ENCODE measurements at regions not wholly inside any gene's neighbourhood (a gene's known extent, or its start where the extent isn't known, plus 50 kb on each side); places are given as distances from the start of the nearest gene placed in this dataset.
A peak's percentile ranks its signal among the peaks of the same experiment; 100 is the strongest.

GRCh38 chr22:34105461-34106062, 185.3 kb upstream of the LARGE1 start:
- H3K36me3 ChIP-seq (ENCODE audit: control insufficient read depth, insufficient read depth, low read length): no peaks in the 10 kb centered on the region
- peaks cover 30% of the 10 kb centered on the region for H3K27me3 Mint-ChIP-seq (ENCODE audit: insufficient read depth)
- TF ChIP-seq CTCF (conservative IDR thresholded peaks at IDR 0.05): peak; percentile 87
- no peak overlapping the region for H3K27ac ChIP-seq (ENCODE audit: low read depth, low read length)
- no peaks in the 10 kb centered on the region for H3K9me3 ChIP-seq (ENCODE audit: control insufficient read depth, low read length)
- H3K4me1 ChIP-seq (ENCODE audit: control insufficient read depth, insufficient read depth, low read length): no peaks in the 10 kb centered on the region
- H3K36me3 Mint-ChIP-seq (ENCODE audit: low read depth): no peaks in the 10 kb centered on the region
- H3K4me3 Mint-ChIP-seq: no peak overlapping the region
- WGBS, 2 experiments (ENCODE audit: insufficient coverage in 1 of 2, insufficient read length in 1 of 2): 27% methylated on average over 10 of the region's 10 CpGs
- H3K27ac Mint-ChIP-seq: no peak overlapping the region
- peak; percentile 95 for DNase-seq
- peaks cover 5% of the 10 kb centered on the region for H3K27me3 ChIP-seq (ENCODE audit: control insufficient read depth, insufficient read depth, low read length, poor library complexity, severe bottlenecking)
- H3K9ac ChIP-seq (ENCODE audit: extremely low read depth, low read length, poor library complexity, severe bottlenecking): no peak overlapping the region
- H3K4me3 ChIP-seq (ENCODE audit: low read length): no peak overlapping the region
- H3K4me1 Mint-ChIP-seq: peaks cover 3% of the 10 kb centered on the region
- H3K9me3 Mint-ChIP-seq: no peaks in the 10 kb centered on the region

GRCh38 chr22:34108168-34108567, 187.9 kb upstream of the LARGE1 start:
- H3K27ac Mint-ChIP-seq: no peak overlapping the region
- no peaks in the 10 kb centered on the region for H3K4me1 ChIP-seq (ENCODE audit: control insufficient read depth, insufficient read depth, low read length)
- no peak overlapping the region for H3K4me3 Mint-ChIP-seq
- no peak for DNase-seq
- peaks cover 5% of the 10 kb centered on the region for H3K27me3 ChIP-seq (ENCODE audit: control insufficient read depth, insufficient read depth, low read length, poor library complexity, severe bottlenecking)
- no peak for TF ChIP-seq CTCF (conservative IDR thresholded peaks at IDR 0.05)
- no peaks in the 10 kb centered on the region for H3K9me3 ChIP-seq (ENCODE audit: control insufficient read depth, low read length)
- no peaks in the 10 kb centered on the region for H3K36me3 Mint-ChIP-seq (ENCODE audit: low read depth)
- H3K27me3 Mint-ChIP-seq (ENCODE audit: insufficient read depth): peaks cover 32% of the 10 kb centered on the region
- H3K27ac ChIP-seq (ENCODE audit: low read depth, low read length): no peak overlapping the region
- H3K9me3 Mint-ChIP-seq: no peaks in the 10 kb centered on the region
- H3K4me1 Mint-ChIP-seq: peaks cover 3% of the 10 kb centered on the region
- H3K4me3 ChIP-seq (ENCODE audit: low read length): no peak overlapping the region
- 85 to 88% methylated on average over 3 of the region's 3 CpGs for WGBS, 2 experiments (ENCODE audit: insufficient coverage in 1 of 2, insufficient read length in 1 of 2)
- H3K36me3 ChIP-seq (ENCODE audit: control insufficient read depth, insufficient read depth, low read length): no peaks in the 10 kb centered on the region
- H3K9ac ChIP-seq (ENCODE audit: extremely low read depth, low read length, poor library complexity, severe bottlenecking): no peak overlapping the region

- Histone ChIP-seq H3K9me3 (ENCODE audit: control insufficient read depth, low read length) (no peaks in the 10 kb centered on the region), H3K27me3 (ENCODE audit: control insufficient read depth, insufficient read depth, low read length, poor library complexity, severe bottlenecking) (no peaks in the 10 kb centered on the region), H3K9ac (ENCODE audit: extremely low read depth, low read length, poor library complexity, severe bottlenecking) (no peak overlapping the region), H3K4me3 (ENCODE audit: low read length) (no peak overlapping the region), H3K27ac (ENCODE audit: low read depth, low read length) (no peak overlapping the region), H3K4me1 (ENCODE audit: control insufficient read depth, insufficient read depth, low read length) (no peaks in the 10 kb centered on the region), H3K36me3 (ENCODE audit: control insufficient read depth, insufficient read depth, low read length) (no peaks in the 10 kb centered on the region)
- H3K27ac Mint-ChIP-seq: no peak overlapping the region
- peaks cover 27% of the 10 kb centered on the region for H3K27me3 Mint-ChIP-seq (ENCODE audit: insufficient read depth)
- whole genome bisulfite sequencing, 2 experiments (ENCODE audit: insufficient coverage in 1 of 2, insufficient read length in 1 of 2): 26% methylated on average over 7 of the region's 7 CpGs; no CpG with 5 or more reads in 1 of the 2 experiments
- H3K4me1 Mint-ChIP-seq: no peaks in the 10 kb centered on the region
- H3K9me3 Mint-ChIP-seq: no peaks in the 10 kb centered on the region
- peak; percentile 83 for DNase-seq
- H3K36me3 Mint-ChIP-seq (ENCODE audit: low read depth): no peaks in the 10 kb centered on the region
- peak; percentile 86 for TF ChIP-seq CTCF (conservative IDR thresholded peaks at IDR 0.05)
- no peak overlapping the region for H3K4me3 Mint-ChIP-seq
Observed at GRCh38 chr22:34111210-34111824, 191.0 kb upstream of the LARGE1 start.
